T1000 (cell line): ENCODE measurements at regions not wholly inside any gene's neighbourhood (a gene's known extent, or its start where the extent isn't known, plus 50 kb on each side); places are given as distances from the start of the nearest gene placed in this dataset.
"Not testable (repeated sequence)": the region's sequence is repeated elsewhere in the genome, so short reads cannot be mapped to it uniquely, and the experiment has no call there.

ENCODE experiments used
- DNase-seq: peaks from one replicate; lab custom pipeline; 2025; ENCODE audit warnings: mixed read lengths; lab: John Stamatoyannopoulos, UW

DNA sequence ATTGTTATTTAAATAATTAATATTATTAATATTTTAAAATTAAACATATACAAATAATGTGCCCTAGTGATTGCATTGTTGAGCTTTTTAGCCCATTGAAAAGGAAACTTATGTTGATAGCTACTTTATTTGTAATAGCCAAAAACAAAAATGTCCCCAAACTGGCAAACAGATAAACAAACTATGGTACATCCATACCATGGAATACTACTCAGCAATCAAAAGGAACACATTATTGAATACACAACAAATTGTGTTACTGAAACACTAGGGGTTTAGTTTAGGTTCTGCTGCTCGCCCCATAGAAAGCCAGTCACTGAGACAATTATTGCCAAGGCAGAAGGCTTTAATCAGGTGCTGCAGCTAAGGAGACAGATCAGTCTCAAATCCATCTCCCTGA is 239.7 kb upstream of the KITLG start:
- no peak for DNase-seq

DNA sequence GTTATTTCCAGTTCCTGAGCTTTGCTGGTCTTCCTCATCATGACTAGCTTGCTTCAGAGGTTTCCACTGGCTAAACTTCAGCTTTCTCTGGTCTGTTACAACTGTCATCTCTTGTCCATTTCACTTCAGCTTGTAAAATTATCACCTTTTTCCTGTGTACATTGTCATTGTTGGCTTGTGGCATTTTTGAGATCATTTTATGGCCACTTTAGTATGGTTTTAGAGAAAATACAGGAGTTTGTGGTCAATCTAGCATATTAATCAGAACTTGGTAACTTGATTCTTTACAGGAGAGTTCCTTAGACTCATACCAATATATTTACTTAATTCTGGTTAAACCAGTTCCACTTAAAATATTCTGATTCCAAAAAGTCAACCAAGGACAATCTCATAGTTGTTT is 235.9 kb upstream of the KITLG start:
- DNase-seq, result no peak

DNA sequence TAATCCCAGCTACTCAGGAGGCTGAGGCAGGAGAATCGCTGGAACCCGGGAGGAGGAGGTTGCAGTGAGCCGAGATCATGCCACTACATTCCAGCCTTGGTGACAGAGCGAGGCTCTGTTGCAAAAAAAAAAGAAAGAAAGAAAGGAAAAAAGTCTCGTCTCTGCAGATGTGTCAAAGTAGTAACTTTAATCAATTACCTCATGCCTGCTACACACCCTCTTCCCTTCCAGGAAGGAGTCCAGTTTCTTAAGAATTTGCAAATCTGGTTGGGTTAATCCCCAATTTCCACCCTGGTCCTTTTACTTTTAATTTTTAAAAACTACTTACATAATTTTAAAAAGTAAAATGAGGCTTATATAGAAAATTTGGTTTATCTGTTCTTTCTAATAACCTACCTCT is 234.5 kb upstream of the KITLG start:
- no peak for DNase-seq

DNA sequence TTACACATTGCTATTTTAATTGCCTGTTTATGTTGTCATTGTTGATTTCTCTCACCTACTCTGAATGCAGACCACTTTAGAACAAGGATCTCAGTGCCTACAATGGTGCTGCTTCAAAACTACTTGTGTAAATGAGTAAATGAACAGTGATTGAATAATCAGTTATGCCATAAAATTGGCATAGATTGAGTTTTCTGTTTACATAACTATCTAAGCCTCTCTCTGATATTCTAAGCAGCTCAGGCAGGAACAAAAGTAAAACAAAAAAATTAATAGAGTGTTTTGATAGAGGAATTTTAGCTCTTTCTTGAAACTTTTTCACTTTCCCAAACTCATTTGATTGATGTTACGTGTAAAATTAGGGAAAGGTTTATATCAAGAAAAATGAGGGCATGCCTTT is 232.3 kb upstream of the KITLG start:
- DNase-seq, result no peak

DNA sequence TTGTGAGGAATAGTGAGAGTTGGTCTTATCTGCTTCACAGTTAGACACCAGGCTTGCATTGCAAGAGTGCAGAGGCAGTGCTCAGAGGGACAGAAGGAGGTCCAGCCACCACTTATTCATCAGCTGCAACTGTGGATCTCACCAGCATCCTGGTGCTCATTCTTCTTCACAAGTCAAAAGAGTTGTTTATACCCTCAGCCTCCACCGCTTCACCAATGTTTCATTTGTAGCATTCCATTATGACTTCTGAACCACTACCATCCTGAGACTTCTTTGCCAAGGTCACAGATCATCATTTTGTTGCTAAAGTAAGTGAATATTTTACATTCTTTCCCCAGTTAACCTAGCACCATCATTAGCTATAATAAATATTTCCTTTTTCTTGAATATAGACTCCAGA is 230.5 kb upstream of the KITLG start:
- no peak for DNase-seq

DNA sequence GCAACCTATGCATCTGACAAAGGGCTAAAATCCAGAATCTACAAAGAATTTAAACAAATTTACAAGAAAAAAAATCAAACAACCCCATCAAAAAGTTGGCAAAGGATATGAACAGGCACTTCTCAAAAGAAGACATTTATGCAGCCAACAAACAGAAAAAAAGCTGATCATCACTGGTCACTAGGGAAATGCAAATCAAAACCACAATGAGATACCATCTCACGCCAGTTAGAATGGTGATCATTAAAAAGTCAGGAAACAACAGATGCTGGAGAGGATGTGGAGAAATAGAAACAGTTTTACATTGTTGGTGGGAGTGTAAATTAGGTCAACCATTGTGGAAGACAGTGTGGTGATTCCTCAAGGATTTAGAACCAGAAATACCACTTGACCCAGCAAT is 229.6 kb upstream of the KITLG start:
- DNase-seq, result not testable (repeated sequence)

DNA sequence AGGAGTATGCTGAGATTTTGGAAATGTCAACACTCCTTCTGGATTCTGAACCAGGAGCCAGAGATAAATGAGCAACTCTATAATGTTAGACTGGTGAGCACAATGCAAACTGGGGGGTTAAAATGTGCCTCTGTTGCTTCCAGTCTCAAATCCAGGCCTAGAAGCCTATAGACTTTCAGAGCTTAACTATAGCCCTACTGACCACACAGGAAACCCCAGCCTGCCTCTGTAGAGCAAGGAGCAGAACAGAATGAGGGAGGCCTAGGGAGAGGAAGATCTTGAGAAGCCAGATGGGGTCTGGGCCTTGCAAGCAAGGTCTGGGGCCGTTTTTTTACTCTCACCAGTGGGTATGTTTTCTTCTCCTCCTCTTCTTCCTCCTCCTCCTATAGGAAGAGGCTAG is 225.4 kb upstream of the KITLG start:
- no peak for DNase-seq

DNA sequence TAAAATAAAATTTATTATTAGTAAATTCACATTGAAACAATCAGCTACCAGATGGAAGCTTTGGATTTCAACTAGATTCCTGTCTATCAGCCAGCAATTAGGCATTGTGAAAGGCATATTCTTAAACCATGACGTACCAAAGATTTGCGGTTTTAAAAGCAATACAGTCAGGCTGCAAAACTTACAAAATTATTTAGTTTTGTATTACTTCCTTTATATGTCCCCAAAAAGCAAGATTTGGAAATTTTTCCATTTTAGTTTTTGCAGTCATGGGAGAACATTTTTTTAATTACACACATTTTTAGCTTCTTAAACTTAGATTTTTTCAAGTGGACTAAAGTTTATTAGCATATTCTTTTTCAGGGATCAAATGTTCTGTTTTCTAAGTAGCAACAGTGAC is 225.0 kb upstream of the KITLG start:
- no peak for DNase-seq

DNA sequence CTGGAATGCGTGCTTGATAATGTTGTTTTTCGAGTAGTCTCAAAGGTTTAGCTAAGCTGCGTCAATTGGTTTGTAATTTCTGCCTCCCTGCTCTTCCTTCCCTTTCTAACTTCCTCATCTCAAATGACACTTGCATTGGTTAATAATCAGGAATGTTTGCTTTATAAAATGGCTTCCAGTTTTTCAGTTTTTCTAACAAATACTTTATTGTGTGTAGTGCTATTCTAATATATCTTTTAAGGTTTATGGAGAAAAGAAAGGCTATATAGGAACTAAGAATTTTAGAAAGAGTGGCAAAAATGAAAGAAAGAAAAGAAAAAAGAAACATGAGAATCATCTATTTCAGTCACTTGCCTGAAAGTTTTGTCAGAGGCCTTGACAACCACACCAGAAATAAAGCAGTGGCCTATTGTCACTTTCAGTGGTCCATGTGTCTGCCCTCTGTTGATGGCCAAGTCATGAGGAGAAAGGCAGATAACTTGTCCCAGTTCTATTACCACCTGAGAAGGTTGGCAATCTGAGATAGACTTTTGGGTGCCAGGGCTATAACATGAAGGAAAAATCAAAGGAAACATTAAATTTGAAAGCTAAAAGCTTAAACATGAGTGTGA is 221.9 kb upstream of the KITLG start:
- no peak for DNase-seq

DNA sequence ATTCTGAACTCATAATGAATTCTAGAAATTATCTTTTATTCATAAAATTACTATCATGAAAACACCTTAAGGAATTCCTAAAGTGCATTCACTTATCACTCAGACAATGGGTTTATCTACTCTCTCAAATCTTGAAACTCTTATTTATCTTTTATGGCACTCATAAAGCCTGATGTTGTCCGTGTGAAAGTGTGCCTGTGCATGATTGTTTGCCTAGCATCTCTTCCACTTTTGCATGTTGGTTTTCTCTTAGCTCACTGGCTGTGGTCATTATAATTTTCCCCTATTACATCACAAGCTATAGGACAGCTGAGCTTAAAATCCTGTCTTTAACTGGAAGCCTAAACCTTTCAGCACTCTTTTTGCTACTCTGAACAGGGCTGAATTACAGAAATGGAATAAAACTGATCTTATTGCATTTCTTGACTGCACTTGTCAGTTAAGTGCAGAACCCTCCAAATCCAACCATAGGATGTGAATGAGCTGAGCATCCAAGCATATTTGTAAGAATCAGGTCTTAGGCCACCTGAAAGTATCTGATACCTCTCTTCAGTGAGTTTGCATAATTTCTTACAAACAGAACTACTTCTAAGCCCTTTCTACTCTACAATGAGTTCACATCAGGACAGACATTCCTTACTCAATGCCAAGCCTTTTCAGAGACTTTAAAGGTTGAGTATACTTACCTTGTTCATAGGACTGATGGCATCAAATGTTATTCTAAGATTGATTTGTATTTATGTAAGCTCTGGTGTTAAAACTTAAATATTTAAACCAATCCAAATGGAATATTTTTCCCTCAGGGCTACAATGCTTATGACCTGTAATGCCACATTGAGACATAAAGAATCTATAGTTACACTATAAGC is 221.2 kb upstream of the KITLG start:
- no peak for DNase-seq

DNA sequence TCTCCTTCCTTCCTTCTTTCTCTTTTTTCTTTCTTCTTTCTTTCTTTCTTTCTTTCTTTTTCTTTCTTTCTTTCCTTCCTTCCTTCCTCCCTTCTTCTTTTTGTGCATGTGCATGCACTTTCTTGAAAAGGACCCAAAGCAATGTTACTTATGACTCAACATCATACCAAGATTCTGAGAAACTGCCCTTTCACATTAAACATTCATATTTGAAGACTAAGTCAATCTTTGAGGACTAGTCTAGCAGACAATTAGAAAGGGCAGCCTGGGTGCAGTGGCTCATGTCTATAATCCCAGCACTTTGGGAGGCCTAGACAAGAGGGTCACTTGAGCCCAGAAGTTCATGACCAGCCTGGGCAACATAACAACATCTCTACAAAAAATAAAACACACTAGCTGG is 212.8 kb upstream of the KITLG start:
- DNase-seq, result no peak

DNA sequence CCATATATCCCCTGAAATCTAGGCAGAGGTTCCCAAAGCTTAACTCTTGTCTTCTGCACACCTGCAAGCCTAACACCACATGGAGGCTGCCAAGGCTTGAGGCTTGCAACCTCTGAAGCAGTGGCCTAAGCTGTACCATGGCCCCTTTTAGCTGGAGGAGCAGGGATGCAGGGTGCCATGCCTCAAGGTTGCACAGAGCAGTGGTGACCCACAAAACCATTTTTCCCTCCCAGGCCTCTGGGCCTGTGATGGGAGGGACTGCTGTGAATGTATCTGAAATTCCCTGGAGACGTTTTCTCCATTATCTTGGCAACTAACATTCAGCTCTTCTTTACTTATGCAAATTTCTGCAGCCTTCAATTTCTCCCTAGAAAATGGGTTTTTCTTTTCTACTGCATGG is 210.0 kb upstream of the KITLG start:
- no peak for DNase-seq

DNA sequence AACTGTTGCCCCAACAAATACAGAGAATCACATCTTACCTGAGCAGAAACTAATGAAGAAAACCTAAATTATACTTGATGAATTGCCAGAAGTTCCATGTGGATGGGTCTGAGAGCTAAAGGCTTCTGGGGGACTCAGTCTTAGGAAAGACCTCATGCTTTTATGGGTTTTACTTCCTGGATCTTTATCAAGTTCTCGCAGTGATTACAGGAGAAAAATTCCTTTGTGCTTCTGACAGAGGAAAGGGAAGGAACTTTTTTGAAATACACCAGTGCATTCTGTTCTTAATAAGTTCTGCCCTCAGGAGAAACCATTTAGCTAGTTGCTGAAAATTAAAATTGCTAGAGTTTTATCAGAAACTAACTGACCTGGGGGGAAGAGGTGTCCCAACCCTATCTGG is 203.9 kb upstream of the KITLG start:
- no peak for DNase-seq

DNA sequence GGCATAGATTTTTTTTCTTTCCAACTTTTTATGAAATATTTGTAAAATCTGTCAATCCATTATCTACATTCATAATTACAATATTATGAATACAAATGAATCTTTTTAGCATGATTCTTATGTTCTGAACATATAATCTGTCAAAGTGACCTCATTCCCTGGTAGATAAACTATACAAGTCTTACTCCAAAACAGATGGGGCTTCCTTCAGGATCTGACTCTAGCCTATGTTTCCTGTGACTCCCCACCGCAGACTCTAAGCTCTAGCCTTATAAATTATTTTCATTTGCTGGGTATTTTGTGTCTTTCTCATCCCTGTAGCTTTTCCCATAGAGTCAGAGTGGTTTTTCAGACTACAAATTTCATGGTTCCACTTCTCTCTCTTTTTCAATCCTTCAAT is 202.1 kb upstream of the KITLG start:
- no peak for DNase-seq

DNA sequence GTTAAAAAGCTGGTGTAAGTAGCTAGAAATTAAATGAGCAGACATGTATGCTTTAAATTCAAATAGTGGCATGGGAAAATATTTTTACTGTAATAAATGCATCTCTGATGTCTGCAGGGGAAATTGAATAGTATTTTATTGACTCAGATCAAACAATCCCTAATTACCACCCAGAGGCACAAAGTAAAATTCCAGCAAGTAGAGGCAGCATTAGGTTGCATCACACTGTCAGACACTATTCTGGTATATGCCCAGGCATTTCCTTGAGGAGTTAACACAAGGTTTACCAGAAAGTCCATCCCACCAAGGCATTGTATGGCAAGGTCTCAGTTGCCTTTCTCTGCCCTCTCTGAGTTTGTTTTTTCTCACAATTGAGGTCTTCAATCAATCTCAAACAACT is 201.6 kb upstream of the KITLG start:
- DNase-seq, result no peak

DNA sequence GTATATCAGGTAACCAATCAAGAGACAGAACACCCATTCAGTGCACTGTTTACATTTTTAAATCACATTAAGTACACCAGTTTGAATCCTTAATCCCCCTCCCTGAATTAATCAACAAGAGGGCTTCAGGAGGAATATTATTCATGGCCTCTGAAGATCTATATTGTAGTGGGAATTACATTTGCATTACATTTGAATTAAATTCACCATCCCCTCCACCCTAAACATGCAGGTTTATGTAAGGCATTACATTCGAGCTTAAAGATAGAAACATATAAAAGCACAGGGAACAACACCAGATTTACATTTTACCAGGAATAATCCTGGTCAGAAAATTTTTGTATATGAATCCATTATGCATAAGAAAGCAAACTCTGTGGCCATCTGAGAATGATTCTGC is 197.8 kb upstream of the KITLG start:
- DNase-seq, result no peak

DNA sequence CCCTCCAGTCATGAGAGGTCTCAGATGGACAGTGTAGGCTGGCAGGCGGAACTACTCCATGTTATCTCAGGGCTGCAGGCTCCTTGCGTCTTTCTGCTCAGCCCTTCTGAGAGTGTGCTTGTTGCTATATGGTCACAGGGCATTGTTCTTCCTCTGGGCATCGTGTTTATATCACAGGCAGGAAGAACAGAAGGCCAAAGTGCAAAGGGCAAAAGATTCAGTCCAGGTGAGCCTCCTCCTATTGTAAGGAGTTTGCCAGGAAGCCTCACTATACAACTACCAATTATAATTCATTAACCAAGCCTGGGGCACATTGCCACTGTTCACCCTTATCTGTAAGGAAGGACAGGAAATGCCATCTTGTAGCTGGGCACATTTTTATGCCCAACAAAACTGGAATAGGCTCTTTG is 195.5 kb upstream of the KITLG start:
- no peak for DNase-seq

DNA sequence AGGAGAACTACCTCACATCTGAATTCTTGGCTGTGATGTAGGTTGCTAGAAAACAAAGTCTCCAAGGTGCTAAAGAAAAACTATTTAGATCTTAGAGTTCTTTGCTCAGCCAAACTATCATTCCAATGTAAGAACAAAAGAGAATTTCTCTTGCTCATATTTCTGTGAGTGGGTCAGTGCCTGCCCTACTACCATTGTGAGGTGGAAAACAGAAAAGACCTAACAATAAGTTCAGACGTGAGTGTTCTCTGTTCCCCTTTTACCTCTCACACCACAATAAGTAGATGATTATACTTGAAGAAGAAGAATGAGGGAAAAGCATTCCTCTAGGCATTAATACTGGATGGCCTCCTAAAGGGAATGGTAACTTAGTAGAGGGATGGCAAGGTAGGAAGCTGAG is 187.4 kb upstream of the KITLG start:
- no peak for DNase-seq

DNA sequence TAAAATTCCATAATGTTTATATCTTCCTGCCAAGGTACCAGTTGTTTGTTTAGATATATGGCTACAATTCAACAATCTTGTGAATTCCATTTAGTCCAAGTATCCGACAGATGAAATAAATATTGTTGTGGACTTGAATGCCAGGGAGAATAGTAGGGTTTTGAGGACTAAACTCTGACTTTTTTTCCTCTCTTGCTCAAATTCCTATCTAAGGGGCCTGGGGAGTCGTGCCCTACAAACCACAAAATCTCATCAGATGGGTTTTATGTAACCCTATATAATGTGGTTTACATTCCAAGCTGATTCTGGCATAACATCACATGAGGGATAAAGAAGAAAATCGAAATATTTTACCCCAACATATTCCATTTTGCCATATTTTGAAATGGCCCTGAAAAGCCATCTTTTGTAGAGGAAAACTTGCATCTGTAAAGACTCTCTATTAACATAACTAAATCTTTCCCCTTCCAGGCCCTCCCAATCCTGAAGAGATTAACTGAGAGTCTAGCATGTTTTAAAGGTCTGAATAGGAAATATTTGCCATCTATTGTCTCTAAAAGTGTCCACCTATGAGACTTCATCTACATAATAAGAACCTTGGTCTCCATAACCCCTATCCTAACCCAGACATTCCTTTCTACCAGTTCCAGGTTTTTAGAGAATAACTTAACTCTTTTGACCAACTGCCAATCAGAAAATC is 184.7 kb upstream of the KITLG start:
- DNase-seq, result no peak

DNA sequence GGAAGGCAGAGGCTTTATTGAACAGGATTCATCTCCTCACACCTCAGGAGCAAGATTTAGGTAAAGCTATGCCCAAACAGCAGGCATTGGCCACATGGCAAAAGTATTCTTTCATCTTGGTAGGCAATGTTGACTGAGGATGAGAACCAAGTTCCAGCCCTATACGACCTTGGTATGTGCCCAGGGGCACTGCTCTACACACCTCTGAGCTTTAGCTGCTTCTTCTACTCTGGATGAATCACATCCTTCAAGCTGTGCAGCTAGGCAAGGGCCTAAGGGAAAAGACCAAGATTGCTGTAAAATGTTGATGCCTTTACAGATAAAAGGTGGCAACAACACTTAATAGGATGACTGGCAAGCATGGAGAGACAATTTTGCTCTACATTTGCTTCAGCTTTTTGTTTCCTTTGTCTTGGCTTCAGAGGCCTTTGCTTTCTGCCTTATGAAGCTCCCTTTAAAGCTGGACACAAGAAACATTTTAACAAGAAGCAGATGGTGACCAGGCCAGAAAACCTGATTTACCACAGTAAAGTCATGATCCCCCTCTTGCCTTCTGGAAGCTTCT is 183.3 kb upstream of the KITLG start:
- DNase-seq, result peak; percentile 5

DNA sequence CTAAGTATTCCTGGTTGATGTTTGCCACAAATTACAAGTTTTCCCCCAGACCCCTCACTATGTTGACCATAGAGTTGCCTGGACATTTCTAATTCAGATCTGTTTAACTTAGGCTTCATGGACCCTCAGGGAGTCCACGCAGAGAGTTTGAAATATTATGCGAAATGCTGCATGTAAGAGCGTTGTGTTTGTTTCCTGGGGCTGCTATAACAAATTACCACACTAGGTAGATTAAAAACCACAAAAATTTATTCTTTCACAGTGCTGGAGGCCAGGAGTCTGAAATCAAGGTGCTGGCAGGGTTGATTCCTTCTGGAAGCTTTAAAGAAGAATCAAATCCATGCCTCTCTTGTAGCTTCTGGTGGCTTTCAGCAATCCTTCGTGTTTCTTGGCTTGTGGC is 177.9 kb upstream of the KITLG start:
- no peak for DNase-seq

DNA sequence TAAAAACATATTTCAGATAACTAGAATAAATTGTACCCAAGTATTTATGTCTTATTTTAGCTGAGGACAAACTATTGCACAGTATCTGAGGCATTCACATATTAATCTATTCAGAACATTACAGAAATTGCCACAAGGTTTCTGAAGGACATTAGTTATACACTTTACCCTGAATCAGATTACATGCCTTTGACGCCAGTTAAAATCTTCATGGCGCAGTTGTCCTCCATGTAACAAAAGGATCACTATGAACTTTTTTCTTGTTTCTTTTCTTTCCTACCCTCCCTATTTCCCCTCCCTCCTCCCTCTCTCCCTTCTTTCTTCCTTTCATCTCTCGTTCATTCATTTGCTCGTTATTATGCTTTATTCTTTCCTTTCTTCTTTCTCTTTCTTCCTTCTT is 176.6 kb upstream of the KITLG start:
- no peak for DNase-seq

DNA sequence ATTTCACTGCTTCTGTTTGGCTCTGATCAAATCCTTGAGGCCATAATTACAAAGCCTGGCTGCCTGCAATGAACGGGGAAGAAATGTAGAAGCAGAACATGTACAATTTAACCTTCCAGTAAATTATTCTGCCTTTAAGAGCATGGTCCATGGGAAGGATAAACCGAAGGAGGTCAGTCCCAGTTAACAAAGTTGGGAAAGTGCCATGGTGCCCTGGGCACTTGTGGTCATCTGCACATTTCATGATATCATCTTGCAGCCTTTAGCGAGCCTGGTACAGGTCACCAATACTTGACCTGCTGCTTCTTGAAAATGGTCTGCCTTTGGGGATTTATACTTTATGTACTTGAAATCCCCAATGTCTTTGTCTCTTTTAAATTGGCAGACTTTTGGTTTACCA is 175.9 kb upstream of the KITLG start:
- no peak for DNase-seq
